Spleen (tissue), 7 donors: ENCODE measurements at regions not wholly inside any gene's neighbourhood (a gene's known extent, or its start where the extent isn't known, plus 50 kb on each side); places are given as distances from the start of the nearest gene placed in this dataset.

Experiments used
- POLR2AphosphoS5 ChIP-seq, 3 donors: sonication (generic); formaldehyde crosslinking; IDR thresholded peaks; one replicate each; pipeline ENCODE4 v1.5.1; 2017; ENCODE audit warnings: antibody characterized with exemption in 3 of 3
- TF ChIP-seq, protein P1 (sequence below), 11 experiments: fragments of 200-600 bp in 7 of 11; fragments of 450-650 bp in 4 of 11; sonication (generic) in 4 of 11; IDR thresholded peaks in 8 of 11; conservative IDR thresholded peaks in 3 of 11; 1 replicate in 7 of 11; 2 replicates in 4 of 11; pipeline versions ENCODE4 v1.4.0 to v1.8.0; 2016 to 2021; ENCODE audit warnings: antibody characterized with exemption in 11 of 11, inconsistent platforms in 4 of 11, mild to moderate bottlenecking in 1 of 11
- donor health status: DM: no; HTN: no; CAD: no; lungs with moderate emphysema.
- donor health status: DM: no; HTN: no; CAD: no.
- donor health status: DM: no; HTN: no; CAD: no.

DNA sequence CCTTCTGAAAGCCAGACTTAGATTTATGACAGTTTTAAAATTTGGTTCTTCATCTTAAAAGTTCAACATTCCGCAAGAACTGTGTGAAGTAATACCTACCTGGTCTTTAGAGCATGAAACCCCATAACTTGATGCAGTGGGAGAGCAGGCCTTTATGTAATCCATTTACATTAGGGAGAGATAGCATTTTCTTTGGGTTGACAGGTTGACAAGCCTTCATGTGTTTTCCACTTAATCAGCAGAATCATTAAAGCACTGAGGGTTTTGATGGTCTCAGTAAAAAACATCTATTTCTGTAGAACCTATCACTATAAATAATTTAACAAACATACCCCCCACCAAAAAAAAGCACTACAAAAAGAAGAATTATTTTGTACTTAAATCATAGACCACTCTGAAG is 121.6 kb upstream of the KIF2A start:
- TF ChIP-seq, protein P1, sequence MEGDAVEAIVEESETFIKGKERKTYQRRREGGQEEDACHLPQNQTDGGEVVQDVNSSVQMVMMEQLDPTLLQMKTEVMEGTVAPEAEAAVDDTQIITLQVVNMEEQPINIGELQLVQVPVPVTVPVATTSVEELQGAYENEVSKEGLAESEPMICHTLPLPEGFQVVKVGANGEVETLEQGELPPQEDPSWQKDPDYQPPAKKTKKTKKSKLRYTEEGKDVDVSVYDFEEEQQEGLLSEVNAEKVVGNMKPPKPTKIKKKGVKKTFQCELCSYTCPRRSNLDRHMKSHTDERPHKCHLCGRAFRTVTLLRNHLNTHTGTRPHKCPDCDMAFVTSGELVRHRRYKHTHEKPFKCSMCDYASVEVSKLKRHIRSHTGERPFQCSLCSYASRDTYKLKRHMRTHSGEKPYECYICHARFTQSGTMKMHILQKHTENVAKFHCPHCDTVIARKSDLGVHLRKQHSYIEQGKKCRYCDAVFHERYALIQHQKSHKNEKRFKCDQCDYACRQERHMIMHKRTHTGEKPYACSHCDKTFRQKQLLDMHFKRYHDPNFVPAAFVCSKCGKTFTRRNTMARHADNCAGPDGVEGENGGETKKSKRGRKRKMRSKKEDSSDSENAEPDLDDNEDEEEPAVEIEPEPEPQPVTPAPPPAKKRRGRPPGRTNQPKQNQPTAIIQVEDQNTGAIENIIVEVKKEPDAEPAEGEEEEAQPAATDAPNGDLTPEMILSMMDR (IDR thresholded peaks at IDR 0.05 in 8 of 11, conservative IDR thresholded peaks at IDR 0.05 in 3 of 11): no peak
- no peak for TF ChIP-seq POLR2AphosphoS5 (IDR thresholded peaks at IDR 0.05)
